ENCODE measurements at regions not wholly inside any gene's neighbourhood (a gene's known extent, or its start where the extent isn't known, plus 50 kb on each side); places are given as distances from the start of the nearest gene placed in this dataset.
"Not testable (repeated sequence)": the region's sequence is repeated elsewhere in the genome, so short reads cannot be mapped to it uniquely, and the experiment has no call there.

GRCh38 chr1:30575066-30575465 lies 148.3 kb downstream of the MATN1 start:
- no peak overlapping the region for H3K4me3 ChIP-seq (ENCODE audit: low read depth, low read length)
- TF ChIP-seq CTCF (IDR thresholded peaks at IDR 0.05; ENCODE audit: borderline replicate concordance, insufficient read depth, low read depth, low read length): no peak

DNA sequence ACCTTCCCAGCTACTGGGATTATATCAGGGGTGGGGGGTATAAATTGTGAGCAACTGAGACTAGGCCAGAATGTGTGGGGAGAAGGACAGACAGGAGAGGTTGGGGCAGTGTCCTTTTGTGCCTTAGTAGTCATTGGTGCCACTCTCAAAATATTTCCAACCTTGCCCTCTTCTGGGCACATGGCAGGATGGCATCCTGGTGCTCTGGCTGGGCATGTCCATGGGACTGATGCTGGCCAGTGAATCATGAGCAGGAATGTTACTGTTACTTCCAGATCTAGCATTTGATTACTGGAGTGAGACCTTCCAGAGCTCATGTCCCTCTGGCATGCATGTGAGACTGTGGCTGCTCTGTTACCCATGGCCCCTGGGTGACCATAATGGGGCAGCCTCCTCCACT lies 151.2 kb downstream of the MATN1 start:
- no peak overlapping the region for H3K4me3 ChIP-seq (ENCODE audit: low read depth, low read length)
- no peak for TF ChIP-seq CTCF (IDR thresholded peaks at IDR 0.05; ENCODE audit: borderline replicate concordance, insufficient read depth, low read depth, low read length)

DNA sequence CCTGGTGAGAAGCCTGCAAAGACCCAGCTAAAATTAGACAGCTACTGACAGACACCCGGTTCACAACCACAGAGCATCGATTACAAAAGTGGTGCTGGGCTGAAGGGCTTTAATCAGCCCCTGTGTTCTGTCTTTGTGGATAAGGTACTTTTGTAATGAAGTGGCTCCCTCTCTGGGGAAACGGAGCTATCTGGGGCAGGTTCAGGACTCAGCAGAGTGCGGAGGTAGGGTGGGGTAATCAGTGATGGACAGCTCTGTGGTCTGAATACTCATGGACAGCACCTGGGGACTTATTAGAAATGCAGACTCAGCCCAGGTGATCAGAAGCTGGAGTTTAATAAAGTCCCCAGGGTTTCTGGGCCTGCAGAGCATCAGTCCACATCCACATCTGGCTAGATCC lies 152.0 kb downstream of the MATN1 start:
- H3K4me3 ChIP-seq (ENCODE audit: low read depth, low read length): no peak overlapping the region
- no peak for TF ChIP-seq CTCF (IDR thresholded peaks at IDR 0.05; ENCODE audit: borderline replicate concordance, insufficient read depth, low read depth, low read length)

DNA sequence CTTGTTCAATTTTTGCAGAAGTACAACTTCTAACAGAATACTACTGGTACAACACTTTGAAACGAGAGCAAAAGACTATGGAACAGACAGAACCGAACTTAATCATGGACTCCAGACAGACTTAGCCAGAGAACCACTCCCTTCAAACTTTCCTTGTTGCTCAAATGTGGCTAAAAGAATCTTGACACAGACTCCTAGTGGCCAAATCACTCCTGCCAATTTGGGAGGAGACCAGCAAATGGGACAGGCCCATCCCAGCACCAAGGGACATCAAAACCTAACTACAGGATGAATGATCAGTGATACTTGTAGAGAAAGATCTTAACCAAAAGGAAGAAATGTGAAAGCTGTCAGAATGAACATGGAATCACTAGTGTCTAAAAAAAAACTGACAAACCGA lies 154.0 kb downstream of the MATN1 start:
- no peak overlapping the region for H3K4me3 ChIP-seq (ENCODE audit: low read depth, low read length)
- no peak for TF ChIP-seq CTCF (IDR thresholded peaks at IDR 0.05; ENCODE audit: borderline replicate concordance, insufficient read depth, low read depth, low read length)

- TF ChIP-seq CTCF (IDR thresholded peaks at IDR 0.05; ENCODE audit: borderline replicate concordance, insufficient read depth, low read depth, low read length): no peak
- no peak overlapping the region for H3K4me3 ChIP-seq (ENCODE audit: low read depth, low read length)
These were observed 160.8 kb downstream of the MATN1 start for GRCh38 chr1:30562559-30562958.

DNA sequence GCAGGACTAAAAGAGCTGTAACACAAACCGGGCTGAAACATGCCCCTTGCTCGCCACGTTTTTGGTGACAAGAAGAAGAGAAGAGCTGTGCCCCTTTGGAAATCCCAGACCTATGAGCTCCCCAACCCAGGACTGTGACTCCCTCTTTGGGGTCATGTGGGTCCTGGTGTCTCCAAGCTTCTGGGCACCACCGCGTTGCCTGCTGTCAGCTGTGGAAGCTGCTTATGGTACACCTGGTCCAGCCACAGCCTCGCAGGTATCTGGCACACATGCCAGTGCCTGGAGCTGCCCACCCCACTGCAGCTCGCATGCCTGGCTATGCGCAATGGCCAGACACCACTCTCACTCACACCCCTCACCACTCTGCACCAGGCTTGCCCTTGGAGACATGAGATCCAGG lies 171.8 kb downstream of the MATN1 start:
- no peak for TF ChIP-seq CTCF (IDR thresholded peaks at IDR 0.05; ENCODE audit: borderline replicate concordance, insufficient read depth, low read depth, low read length)
- H3K4me3 ChIP-seq (ENCODE audit: low read depth, low read length): no peak overlapping the region

DNA sequence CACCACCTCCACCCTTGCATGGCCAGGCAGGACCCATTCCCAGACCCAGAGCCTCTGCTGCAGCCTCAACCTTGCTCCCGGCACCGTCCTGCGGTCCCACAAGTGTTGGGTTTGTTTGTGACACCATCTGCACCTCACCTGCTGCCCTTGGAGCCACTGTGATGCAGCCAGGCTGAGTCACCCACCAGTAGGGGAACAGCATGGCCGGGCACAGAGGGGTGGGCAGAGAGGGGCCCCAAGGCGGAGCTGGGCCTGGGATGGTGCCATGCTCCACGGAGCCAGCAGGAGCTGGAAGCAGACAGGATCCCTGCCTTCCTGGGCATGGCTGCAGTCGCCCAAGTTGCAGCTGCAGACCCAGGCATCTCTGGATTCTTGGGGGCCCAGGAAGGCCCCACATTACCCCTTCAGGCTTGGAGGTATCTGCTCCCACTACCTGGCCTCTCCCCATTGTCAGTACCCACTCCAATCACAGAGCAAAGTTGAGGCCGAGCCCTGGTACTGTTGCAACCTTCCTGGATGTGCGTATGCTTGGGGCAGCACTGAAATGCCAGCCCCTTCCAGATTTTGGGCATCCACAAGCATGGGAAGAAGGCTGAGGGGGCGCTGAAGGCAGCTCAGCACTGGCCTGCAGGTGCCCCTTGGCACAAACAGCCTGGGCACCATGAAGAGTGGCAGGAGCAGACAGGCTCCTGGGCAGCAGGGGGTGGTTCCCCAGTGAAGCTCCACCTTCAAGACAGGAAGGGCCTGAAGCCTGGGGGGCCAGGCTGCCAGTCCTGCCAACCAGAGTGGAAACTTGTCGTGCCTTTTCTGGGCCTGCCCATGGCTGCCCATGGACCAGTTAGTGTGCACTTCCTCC lies 172.8 kb downstream of the MATN1 start:
- TF ChIP-seq CTCF (IDR thresholded peaks at IDR 0.05; ENCODE audit: borderline replicate concordance, insufficient read depth, low read depth, low read length): no peak
- H3K4me3 ChIP-seq (ENCODE audit: low read depth, low read length): no peak overlapping the region

DNA sequence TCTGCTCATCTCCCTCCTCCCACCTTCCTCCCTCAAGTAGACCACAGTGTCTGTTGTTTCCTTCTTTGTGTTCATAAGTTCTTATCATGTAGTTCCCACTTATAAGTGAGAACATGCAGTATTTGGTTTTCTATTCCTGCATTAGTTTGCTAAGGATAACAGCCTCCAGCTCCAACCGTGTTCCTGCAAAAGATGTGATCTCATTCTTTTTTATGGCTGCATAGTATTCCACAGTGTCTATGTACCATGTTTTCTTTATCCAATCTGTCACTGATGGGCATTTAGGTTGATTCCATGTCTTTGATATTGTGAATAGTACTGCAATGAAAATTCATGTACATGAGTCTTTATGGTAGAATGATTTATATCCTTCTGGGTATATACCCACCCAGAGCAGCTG lies 173.5 kb downstream of the MATN1 start:
- not testable (repeated sequence) for H3K4me3 ChIP-seq (ENCODE audit: low read depth, low read length)

All from GM12875 (cell line).